Left forelimb (tissue), 1 donor: ENCODE measurements at regions not wholly inside any gene's neighbourhood (a gene's known extent, or its start where the extent isn't known, plus 50 kb on each side); places are given as distances from the start of the nearest gene placed in this dataset.

Experiments
- DNase-seq: peaks from one replicate; pipeline ENCODE4 v3.0.0-alpha.2; 2018; ENCODE audit warnings: low spot score

DNA sequence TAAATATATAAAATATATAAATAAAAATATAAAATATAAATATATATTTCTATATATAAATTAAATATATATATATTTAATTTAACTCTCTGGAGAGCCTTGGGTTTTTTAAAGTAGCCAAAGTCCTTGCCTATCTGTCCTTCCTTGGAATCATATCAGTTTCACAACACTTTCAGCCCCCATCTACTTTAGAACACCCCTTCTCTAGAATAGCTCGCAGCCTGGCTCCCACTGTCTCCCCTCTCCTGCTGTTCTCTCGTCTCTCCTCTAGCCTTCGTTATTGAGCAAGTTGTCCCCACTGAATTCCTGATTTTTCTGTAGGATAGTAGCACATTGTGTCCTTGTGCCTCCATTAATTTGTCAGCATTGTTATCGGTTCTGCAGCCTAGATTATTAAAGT is 677.0 kb downstream of the RNF144A start:
- no peak for DNase-seq

GRCh38 chr2:7595206-7595605 is 678.0 kb downstream of the RNF144A start:
- no peak for DNase-seq

DNA sequence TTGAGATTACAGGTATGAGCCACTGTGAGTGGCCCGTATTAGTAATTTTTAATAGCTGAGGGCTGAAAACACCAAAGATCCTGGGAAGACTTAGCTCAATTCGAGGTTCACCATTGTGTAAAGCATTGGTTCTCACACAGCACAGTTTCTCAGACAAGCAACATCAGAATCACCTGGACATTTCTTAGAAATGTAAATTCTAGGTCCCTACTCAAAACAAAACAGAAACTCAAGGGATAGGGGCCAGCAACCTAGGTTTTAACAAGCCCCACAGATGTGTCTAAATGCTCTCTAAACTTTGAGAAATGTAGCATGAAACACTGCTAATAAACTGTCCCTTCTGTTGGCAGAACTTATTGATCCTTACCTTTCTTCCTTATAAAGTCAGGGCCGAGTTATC is 681.2 kb downstream of the RNF144A start:
- no peak for DNase-seq

DNA sequence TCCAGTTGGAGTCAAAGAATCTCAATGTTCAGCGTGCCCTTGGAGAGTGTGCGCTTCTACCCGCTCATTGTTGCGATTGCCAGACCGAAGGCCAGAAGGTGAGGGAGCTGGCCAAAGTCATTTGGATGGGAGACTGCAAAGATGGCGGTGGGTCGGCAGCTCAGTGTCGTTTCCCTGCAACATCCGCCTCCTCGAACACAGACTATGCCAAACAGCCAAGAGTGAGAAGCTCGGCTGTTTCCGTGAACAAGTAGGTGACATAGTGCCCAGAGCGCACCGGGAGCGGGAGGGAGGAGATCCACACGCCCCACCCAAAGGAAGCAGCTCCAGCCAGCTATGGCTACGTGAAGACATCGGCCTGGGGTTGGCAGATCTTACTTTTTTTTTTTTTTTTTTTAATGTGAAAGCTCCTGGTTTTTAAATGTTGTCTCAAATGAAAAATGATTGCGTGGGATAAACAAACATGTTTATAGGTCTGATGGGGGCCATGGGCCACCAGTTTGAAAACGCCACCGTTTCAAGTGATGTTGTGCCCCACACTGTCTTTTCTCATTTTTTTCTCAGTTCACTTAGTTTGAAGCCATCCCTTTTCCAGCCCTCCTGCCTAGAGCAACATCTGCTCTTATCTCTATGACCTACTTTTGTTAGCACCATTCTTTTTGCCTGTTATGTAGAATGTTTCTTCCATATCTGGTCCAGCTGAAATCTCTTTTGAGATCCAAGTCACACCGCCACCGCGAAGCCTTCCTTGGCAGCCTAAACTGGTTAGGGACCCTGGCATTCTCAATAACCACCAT is 682.4 kb downstream of the RNF144A start:
- DNase-seq = no peak

GRCh38 chr2:7601990-7602389 is 684.8 kb downstream of the RNF144A start:
- no peak for DNase-seq

GRCh38 chr2:7604456-7604855 is 687.2 kb downstream of the RNF144A start:
- DNase-seq = no peak

DNA sequence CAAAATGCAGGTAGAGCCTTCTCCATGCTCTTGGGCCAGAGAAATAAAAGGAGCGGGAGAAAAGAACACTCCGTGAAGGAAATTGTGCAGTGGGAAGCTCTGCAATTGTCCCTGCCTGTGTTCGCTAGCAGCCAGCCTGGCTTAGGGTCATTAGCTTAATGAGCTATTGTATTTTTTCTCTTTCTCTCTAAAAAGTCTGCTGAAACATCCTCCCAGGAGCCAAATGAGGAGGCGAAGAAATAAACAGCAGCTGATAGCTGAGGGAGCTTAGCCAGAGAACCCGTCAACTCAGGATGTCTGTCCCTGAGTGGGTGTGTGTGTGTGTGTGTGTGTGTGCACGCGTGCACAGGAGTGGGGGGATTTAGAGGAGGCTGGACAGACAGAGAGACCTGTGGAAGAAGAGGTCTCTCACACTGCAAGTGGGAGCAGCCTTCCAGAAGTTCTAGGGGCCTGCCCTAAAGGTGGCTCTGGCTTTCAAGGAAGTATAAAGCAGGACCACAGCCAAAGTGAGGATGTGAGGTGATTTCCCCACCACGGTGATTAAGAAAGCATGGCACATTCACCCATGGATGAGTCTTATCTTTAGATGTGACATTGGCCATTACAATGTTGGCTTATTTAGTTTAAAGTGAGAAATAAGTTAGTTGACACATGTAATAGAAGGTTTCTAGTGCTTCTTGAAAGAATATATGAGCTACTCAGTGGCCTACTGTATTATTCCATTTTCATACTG is 690.4 kb downstream of the RNF144A start:
- no peak for DNase-seq

- DNase-seq = no peak
Measured at GRCh38 chr2:7609556-7609955, 692.3 kb downstream of the RNF144A start.

- DNase-seq = no peak
Measured at GRCh38 chr2:7609974-7610373, 692.8 kb downstream of the RNF144A start.

DNA sequence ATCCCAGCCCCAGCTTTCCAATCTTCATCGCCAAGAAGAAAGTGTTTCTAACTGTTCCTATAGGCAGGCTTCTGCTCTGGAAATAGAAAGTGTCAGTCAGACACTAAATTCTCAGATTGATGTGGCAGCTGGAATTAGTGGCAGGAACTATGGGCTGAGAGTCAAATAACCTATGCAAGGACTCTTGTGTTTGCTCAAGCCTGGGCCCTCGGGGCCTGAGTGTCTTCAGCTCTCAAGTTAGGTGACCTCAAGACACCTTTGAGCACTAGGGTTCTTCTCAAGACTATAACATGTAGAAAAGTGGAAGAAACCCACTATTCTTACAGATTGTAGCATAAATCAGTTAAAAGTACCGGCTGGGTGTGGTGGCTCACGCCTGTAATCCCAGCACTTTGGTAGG is 694.5 kb downstream of the RNF144A start:
- no peak for DNase-seq

DNA sequence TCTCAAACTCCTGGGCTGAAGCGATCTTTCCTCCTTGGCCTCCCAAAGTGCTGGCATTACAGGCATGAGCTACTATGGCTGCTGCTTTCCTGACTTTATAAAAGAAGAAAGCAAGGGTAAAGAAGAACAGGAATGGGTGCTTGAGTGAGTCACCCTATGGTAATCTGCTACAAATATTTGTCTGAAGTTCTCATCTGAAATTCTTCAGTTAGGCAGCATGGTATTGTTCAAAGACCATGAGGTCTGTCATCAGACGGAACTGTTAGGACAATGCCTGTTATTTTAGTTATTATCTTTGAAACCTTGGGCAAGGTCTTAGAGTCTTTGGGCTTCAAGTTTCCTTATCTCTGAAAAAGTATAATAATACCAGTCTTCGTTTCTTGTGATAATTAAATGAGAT is 695.8 kb downstream of the RNF144A start:
- no peak for DNase-seq

DNA sequence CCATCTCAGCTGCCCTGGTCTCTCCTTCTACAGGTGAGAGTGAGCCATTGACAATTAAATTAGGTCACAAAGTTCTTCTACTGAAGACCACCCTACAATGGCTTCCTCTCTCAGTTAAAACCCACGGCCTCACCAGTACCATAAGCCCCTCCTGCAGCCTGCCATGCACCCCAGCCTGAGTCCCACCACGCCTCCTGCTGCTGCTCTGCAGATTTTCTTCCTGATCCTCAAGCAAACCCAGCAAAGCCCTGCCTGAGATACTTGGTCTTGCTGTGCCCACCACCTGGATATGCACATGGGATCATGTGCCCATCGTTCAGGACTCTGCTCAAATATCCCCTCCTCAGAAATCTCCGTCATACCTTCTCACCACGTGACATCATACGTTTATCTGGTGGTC is 696.6 kb downstream of the RNF144A start:
- no peak for DNase-seq

- DNase-seq = no peak
Measured at GRCh38 chr2:7618031-7618430, 700.8 kb downstream of the RNF144A start.

GRCh38 chr2:7619203-7619970 is 702.2 kb downstream of the RNF144A start:
- DNase-seq = no peak

- DNase-seq = no peak
Measured at GRCh38 chr2:7620255-7620654, 703.0 kb downstream of the RNF144A start.

DNA sequence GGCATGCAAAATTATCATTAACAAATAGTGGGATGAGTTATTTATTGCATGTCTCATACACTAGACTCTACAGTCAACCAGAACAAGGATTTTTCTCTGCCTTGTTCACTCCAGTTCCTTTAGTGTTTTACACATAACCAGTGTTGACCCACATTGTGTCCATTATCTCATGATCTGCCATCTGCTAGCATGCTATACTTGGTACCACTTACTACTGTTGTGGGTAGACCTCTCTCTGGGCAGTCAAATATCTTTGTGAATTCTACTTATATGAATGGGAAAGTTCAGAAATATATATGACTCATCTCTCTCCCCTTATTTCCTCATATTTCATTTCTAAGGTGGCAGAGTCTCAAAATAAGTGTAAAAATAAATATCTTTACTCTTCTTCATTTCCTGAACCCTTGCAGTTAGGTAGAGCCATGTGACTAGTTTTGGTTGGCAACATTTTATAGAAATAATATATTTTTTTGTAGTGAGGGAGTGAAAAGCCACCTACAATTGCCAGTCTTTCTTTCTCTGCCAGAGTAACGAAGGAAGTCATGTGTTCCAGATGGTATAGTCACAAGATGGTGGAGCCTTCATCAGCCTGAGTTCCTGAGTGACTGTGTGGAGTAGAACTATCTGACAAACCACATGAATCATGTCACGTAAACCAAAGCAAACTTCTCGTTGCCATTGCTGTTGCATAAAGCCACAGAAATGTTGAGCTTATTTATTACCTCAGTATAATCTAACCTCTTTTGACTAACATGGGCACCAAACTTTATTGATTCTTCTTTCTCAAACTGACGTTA is 704.0 kb downstream of the RNF144A start:
- DNase-seq = no peak

- DNase-seq = no peak
Measured at GRCh38 chr2:7625392-7626138, 708.4 kb downstream of the RNF144A start.

- DNase-seq = no peak
Measured at GRCh38 chr2:7626139-7626537, 708.9 kb downstream of the RNF144A start.

DNA sequence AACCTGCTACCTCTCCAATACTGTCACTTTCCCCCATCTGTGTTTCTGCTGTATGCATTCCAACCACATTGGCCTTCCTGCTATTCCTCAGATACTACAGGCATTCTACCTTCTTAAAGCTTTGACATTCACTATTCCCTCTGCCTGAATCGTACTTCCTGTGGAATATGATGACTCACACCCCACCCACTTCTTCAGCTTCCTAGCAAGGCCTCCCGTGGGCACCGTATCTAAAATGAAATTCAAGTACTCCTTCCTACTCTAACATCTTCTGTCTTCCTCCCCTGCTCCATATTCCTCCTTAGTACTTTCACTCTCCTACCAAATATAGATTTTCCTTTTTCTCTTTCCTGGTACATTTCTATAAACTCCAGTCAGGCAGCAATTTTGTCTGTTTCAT is 710.4 kb downstream of the RNF144A start:
- DNase-seq = no peak

GRCh38 chr2:7632420-7632819 is 715.2 kb downstream of the RNF144A start:
- no peak for DNase-seq

- no peak for DNase-seq
Measured at GRCh38 chr2:7633566-7634153, 716.4 kb downstream of the RNF144A start.
